ENCODE measurements at regions not wholly inside any gene's neighbourhood (a gene's known extent, or its start where the extent isn't known, plus 50 kb on each side); places are given as distances from the start of the nearest gene placed in this dataset.
A peak's percentile ranks its signal among the peaks of the same experiment; 100 is the strongest.
"Not testable (repeated sequence)": the region's sequence is repeated elsewhere in the genome, so short reads cannot be mapped to it uniquely, and the experiment has no call there.

DNA sequence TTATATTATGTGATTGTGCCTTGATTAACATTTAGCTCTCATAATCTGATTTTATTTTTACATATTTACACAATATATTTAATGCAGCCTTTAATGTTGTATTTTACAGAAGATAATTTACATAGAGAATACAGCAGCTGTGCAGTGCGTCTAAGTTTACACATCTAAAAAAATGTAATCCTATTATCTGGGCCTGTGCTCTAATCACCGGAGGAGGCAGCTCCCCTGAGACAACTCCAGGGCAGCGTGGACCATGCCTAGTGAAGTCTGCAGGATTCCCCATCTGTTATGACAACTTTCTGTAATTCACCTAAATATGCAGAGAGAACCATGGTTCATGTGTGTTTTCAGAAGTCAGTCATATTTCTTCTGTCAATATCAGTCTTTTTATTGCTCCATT, 1149.3 kb downstream of the TMEM121 start:
- 38% methylated on average over 3 of the region's 3 CpGs for WGBS (ENCODE audit: missing lambda C conversion rate)

DNA sequence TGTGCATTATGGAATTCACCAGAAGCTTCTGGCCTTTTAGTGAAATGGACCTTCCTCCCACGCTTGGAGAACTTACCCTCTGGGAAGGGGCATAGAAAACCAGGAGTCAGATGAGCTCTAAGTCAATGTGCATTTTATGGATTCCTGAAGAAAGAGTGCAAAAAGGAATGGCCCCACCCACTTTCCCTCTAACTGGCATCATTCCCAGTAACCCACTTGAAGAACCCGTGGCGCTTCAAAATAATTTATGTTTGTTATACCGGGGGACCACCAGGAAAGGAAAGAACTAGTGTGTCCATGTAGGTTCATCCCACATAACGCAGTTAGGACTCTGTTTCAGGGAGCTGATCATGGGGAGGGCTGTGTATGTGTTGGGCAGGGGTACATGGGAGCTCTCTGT, 1153.4 kb downstream of the TMEM121 start:
- no peak overlapping the region for H3K4me3 ChIP-seq
- ChIA-PET POLR2A (no interaction called here), CTCF (interaction anchor here (1.8 kb wide), 1 partner anchor 8 kb away, joined by 5 read pairs; no protein-coding TSS in a partner anchor)
- no peaks in the 10 kb centered on the region for H3K9me3 ChIP-seq
- 3% methylated on average over 5 of the region's 5 CpGs for WGBS (ENCODE audit: missing lambda C conversion rate)
- H3K4me2 ChIP-seq, result no peak overlapping the region
- DNase-seq (ENCODE audit: low read depth in 1 of 2, low spot score in 1 of 2) (no peak), FAIRE-seq (no peak), ATAC-seq (no peak)
- no peaks in the 10 kb centered on the region for H3K4me1 ChIP-seq
- TF ChIP-seq GATA3 (IDR thresholded peaks at IDR 0.05; ENCODE audit: borderline replicate concordance) (no peak), EHMT2 (IDR thresholded peaks at IDR 0.05; ENCODE audit: low read depth) (no peak)
- TF ChIP-seq, protein P1, sequence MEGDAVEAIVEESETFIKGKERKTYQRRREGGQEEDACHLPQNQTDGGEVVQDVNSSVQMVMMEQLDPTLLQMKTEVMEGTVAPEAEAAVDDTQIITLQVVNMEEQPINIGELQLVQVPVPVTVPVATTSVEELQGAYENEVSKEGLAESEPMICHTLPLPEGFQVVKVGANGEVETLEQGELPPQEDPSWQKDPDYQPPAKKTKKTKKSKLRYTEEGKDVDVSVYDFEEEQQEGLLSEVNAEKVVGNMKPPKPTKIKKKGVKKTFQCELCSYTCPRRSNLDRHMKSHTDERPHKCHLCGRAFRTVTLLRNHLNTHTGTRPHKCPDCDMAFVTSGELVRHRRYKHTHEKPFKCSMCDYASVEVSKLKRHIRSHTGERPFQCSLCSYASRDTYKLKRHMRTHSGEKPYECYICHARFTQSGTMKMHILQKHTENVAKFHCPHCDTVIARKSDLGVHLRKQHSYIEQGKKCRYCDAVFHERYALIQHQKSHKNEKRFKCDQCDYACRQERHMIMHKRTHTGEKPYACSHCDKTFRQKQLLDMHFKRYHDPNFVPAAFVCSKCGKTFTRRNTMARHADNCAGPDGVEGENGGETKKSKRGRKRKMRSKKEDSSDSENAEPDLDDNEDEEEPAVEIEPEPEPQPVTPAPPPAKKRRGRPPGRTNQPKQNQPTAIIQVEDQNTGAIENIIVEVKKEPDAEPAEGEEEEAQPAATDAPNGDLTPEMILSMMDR (IDR thresholded peaks at IDR 0.05), result no peak
- no peak overlapping the region for H3K27ac ChIP-seq

More for the DNA sequence above, 1149.3 kb downstream of the TMEM121 start:
- CTCF ChIA-PET, result interaction anchor here (0.6 to 1.0 kb wide), 2 partner anchors 10 to 155 kb away, joined by 3 to 6 read pairs; no protein-coding TSS in a partner anchor
- H3K4me3 ChIP-seq; FAIRE-seq; DNase-seq (ENCODE audit: low read depth in 1 of 2, low spot score in 1 of 2); H3K27ac ChIP-seq; H3K4me2 ChIP-seq; ATAC-seq; H3K9me3 ChIP-seq; POLR2A ChIA-PET; H3K4me1 ChIP-seq: not testable (repeated sequence)

DNA sequence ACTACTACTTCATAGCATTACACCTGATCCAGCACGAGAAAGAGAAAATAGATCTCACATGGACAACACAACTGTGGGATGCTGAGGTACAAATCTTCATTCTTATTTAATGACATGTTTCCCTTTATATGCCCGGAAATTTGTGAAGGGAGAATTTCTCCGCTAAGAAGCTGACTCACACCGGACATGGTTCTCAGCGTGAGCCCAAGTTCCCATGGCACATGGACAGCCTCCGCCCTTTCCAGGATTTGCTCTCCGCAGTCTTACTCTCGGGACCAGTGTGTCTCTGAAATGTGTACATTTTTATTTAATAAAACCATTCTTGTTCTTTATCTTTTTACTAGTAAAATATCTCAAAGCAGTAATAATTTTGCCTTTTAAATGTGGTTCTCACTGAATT, 1154.8 kb downstream of the TMEM121 start:
- H3K4me2 ChIP-seq, result no peak overlapping the region
- POLR2A ChIA-PET, result no interaction called here
- no peak for ATAC-seq
- CTCF ChIA-PET, result no interaction called here
- no peaks in the 10 kb centered on the region for H3K4me1 ChIP-seq
- H3K9me3 ChIP-seq, result no peaks in the 10 kb centered on the region
- TF ChIP-seq TP53 (CRISPR knock-in tag; IDR thresholded peaks at IDR 0.05) (no peak), EHMT2 (IDR thresholded peaks at IDR 0.05; ENCODE audit: low read depth) (no peak), RCOR1 (IDR thresholded peaks at IDR 0.05; ENCODE audit: low read depth, low read length) (no peak), JUN (IDR thresholded peaks at IDR 0.05) (no peak), RARB (CRISPR knock-in tag; IDR thresholded peaks at IDR 0.05) (no peak)
- TF ChIP-seq, protein P2, sequence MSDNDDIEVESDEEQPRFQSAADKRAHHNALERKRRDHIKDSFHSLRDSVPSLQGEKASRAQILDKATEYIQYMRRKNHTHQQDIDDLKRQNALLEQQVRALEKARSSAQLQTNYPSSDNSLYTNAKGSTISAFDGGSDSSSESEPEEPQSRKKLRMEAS (IDR thresholded peaks at IDR 0.05), result no peak
- DNase-seq (ENCODE audit: low read depth in 1 of 2, low spot score in 1 of 2), result no peak
- H3K4me3 ChIP-seq, result no peak overlapping the region
- H3K27ac ChIP-seq, result no peak overlapping the region
- 28% methylated on average over 8 of the region's 8 CpGs for WGBS (ENCODE audit: missing lambda C conversion rate)
- FAIRE-seq, result no peak

DNA sequence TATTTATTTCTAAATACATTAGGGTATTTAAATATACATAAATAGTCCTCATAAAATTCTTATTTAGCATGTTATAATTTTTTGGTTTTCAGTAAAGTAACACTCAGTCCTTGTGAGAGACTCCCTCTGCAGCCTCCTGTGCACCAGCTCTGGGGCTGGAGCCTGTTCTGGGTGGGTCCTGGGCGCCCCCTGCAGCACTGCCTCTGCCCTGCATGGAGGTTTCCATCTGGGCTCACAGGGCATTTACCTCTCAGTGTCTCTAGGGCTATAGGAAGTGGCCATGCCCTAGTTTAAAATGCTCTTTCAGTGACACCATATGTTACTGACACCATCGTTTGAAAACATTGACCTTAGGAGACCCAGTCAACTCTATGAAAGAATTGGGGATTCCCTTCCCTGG, 1155.2 kb downstream of the TMEM121 start:
- DNase-seq (ENCODE audit: low read depth in 1 of 2, low spot score in 1 of 2) (no peak), ATAC-seq (peak in 1 of 2 experiments; percentile 73; a peak in 2 of 6 replicates), FAIRE-seq (no peak)
- 2% methylated on average over 2 of the region's 2 CpGs for WGBS (ENCODE audit: missing lambda C conversion rate)
- Histone ChIP-seq H3K4me1 (no peaks in the 10 kb centered on the region), H3K4me3 (no peak overlapping the region), H3K4me2 (no peak overlapping the region), H3K27ac (no peak overlapping the region), H3K9me3 (no peaks in the 10 kb centered on the region)
- ChIA-PET POLR2A (no interaction called here), CTCF (interaction anchor here (1.3 kb wide), 1 partner anchor 15 kb away, joined by 3 read pairs; no protein-coding TSS in a partner anchor)
- TF ChIP-seq HDAC2 (IDR thresholded peaks at IDR 0.05) (no peak), FOSL2 (IDR thresholded peaks at IDR 0.05) (no peak), FOSL2 (CRISPR knock-in tag; IDR thresholded peaks at IDR 0.05) (no peak)

DNA sequence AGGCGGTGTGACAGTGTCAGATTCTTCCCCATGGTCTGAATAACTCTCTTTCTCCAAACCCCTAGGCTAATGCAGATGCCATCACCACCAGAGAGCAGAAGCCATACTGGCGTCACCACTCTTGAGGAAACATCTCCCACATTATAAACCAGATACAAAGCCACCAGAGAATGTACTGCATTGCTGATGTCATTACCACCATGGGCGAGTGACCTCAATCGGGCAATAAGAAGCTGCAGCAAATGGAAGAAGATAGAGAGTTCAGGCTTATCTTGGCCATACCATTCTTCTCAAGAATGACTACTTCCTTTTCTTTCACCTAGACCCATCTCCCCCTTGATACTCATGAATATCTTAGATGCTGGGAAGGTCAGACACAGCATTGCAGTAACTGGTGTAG, 1157.2 kb downstream of the TMEM121 start:
- ChIA-PET POLR2A (no interaction called here), CTCF (no interaction called here)
- no peak for FAIRE-seq
- Histone ChIP-seq H3K9me3 (no peaks in the 10 kb centered on the region), H3K27ac (no peak overlapping the region), H3K4me3 (no peak overlapping the region), H3K4me2 (no peak overlapping the region), H3K4me1 (no peaks in the 10 kb centered on the region)
- ATAC-seq, result no peak
- WGBS (ENCODE audit: missing lambda C conversion rate), result 3% methylated on average over 4 of the region's 4 CpGs
- no peak for DNase-seq (ENCODE audit: low read depth in 1 of 2, low spot score in 1 of 2)
- TF ChIP-seq FOSB (CRISPR knock-in tag; IDR thresholded peaks at IDR 0.05) (no peak), ZFP36 (IDR thresholded peaks at IDR 0.05; ENCODE audit: borderline replicate concordance, partially characterized antibody) (no peak), JUN (IDR thresholded peaks at IDR 0.05) (no peak), NR3C1 (IDR thresholded peaks at IDR 0.05) (no peak), PHF8 (IDR thresholded peaks at IDR 0.05; ENCODE audit: borderline replicate concordance, low read depth) (no peak), NPAS2 (CRISPR knock-in tag; IDR thresholded peaks at IDR 0.05; ENCODE audit: borderline replicate concordance) (no peak), KDM5A (IDR thresholded peaks at IDR 0.05) (no peak), ZNF302 (CRISPR knock-in tag; IDR thresholded peaks at IDR 0.05) (no peak), POLR2A (IDR thresholded peaks at IDR 0.05; ENCODE audit: low read length) (no peak), ESRRA (IDR thresholded peaks at IDR 0.05; ENCODE audit: borderline replicate concordance, low read length) (no peak), RNF2 (IDR thresholded peaks at IDR 0.05; ENCODE audit: borderline replicate concordance, low read depth) (no peak), GATA3 (IDR thresholded peaks at IDR 0.05; ENCODE audit: borderline replicate concordance) (no peak), MAZ (IDR thresholded peaks at IDR 0.05; ENCODE audit: borderline replicate concordance, low read depth, low read length) (no peak)
- TF ChIP-seq, protein P3, sequence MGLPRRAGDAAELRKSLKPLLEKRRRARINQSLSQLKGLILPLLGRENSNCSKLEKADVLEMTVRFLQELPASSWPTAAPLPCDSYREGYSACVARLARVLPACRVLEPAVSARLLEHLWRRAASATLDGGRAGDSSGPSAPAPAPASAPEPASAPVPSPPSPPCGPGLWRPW (IDR thresholded peaks at IDR 0.05), result no peak
- TF ChIP-seq, protein P1 (IDR thresholded peaks at IDR 0.05), result no peak
- TF ChIP-seq, protein P4, sequence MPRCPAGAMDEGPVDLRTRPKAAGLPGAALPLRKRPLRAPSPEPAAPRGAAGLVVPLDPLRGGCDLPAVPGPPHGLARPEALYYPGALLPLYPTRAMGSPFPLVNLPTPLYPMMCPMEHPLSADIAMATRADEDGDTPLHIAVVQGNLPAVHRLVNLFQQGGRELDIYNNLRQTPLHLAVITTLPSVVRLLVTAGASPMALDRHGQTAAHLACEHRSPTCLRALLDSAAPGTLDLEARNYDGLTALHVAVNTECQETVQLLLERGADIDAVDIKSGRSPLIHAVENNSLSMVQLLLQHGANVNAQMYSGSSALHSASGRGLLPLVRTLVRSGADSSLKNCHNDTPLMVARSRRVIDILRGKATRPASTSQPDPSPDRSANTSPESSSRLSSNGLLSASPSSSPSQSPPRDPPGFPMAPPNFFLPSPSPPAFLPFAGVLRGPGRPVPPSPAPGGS (IDR thresholded peaks at IDR 0.05), result no peak
